OCI-LY3 (cell line): ENCODE measurements at regions not wholly inside any gene's neighbourhood (a gene's known extent, or its start where the extent isn't known, plus 50 kb on each side); places are given as distances from the start of the nearest gene placed in this dataset.

Experiments used
- H2AFZ ChIP-seq: fragments of 200-600, 300-600 bp; shearing (Covaris generic); 2 replicates; pipeline ENCODE4 v1.6.0; 2014; ENCODE audit warnings: antibody characterized with exemption, low read depth, low read length
- H3K27ac ChIP-seq: fragments of 200-600, 300-600 bp; sonication (generic); 2 replicates; pipeline ENCODE4 v1.5.1; 2014; ENCODE audit warnings: mild to moderate bottlenecking, low read length, moderate library complexity, mixed read lengths
- H3K27me3 ChIP-seq: fragments of 200-600, 300-600 bp; sonication (generic); 2 replicates; pipeline ENCODE4 v1.6.1; 2014; ENCODE audit warnings: low read depth, low read length, mixed read lengths
- H3K36me3 ChIP-seq: fragments of 200-600, 300-600 bp; sonication (generic); replicated peaks from 2 replicates; pipeline ENCODE3; 2014; ENCODE audit warnings: low read depth, low read length, mixed read lengths
- H3K4me1 ChIP-seq: fragments of 300-600, 200-600 bp; sonication (generic); 2 replicates; pipeline ENCODE4 v1.6.1; 2014; ENCODE audit warnings: low read length, mixed read lengths
- H3K4me2 ChIP-seq: fragments of 200-600, 300-600 bp; sonication (generic); 2 replicates; pipeline ENCODE4 v1.6.1; 2014; ENCODE audit warnings: low read length, mixed read lengths
- H3K4me3 ChIP-seq: fragments of 300-600, 200-600 bp; sonication (generic); 2 replicates; pipeline ENCODE4 v1.5.1; 2014; ENCODE audit warnings: antibody characterized with exemption, mild to moderate bottlenecking, low read length, moderate library complexity
- H3K79me2 ChIP-seq: fragments of 300-600, 200-600 bp; shearing (Covaris generic); 2 replicates; pipeline ENCODE4 v1.6.1; 2014; ENCODE audit warnings: mild to moderate bottlenecking, low read length, mixed read lengths
- H3K9ac ChIP-seq: fragments of 300-600, 200-600 bp; shearing (Covaris generic); 2 replicates; pipeline ENCODE4 v1.6.0; 2014; ENCODE audit warnings: mild to moderate bottlenecking, low read length, moderate library complexity
- H3K9me3 ChIP-seq: fragments of 200-600, 300-600 bp; shearing (Covaris generic); 2 replicates; pipeline ENCODE4 v1.6.1; 2014; ENCODE audit warnings: low read length, mixed read lengths; ENCODE audit not compliant: insufficient read depth
- H4K20me1 ChIP-seq: fragments of 200-600, 300-600 bp; sonication (generic); 2 replicates; pipeline ENCODE4 v1.6.1; 2016; ENCODE audit warnings: low read length, mixed read lengths; ENCODE audit not compliant: insufficient read depth
- EZH2phosphoT487 ChIP-seq: fragments of 200-600 bp; shearing (Covaris generic); IDR thresholded peaks from 2 replicates; pipeline ENCODE4 v1.6.1; 2018; ENCODE audit warnings: antibody characterized with exemption, mixed run types, low read depth
- TF ChIP-seq, protein P1 (sequence below): fragments of 200-600, 300-600 bp; sonication (generic); IDR thresholded peaks from 2 replicates; pipeline ENCODE4 v1.5.1; 2014; ENCODE audit warnings: antibody characterized with exemption, low read length, low read depth

DNA sequence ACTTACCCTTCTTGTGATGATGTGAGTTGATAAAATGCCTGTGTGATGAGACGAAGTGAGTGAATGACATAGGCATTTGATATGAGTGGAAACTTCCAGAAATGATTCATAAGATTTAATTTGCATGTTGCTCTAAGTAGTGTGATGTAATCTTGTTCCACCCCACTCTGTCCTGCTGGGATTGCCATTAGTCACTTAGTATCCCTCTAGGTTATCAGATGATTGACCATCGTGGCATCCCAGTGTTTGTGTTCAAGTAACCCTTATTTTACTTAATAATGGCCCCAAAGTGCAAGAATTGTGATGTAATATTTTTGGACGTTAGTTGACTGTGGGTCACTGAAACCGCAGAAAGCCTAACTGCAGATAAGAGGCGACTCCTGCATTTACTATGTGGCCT, 214.4 kb upstream of the DIO2 start:
- Histone ChIP-seq H3K27ac (no peak overlapping the region), H3K27me3 (no peaks in the 10 kb centered on the region), H4K20me1 (no peaks in the 10 kb centered on the region), H3K4me3 (no peak overlapping the region), H3K4me1 (no peaks in the 10 kb centered on the region), H2AFZ (no peak overlapping the region), H3K36me3 (no peaks in the 10 kb centered on the region), H3K4me2 (no peak overlapping the region), H3K9me3 (no peaks in the 10 kb centered on the region), H3K9ac (no peak overlapping the region), H3K79me2 (no peaks in the 10 kb centered on the region)
- TF ChIP-seq, protein P1, sequence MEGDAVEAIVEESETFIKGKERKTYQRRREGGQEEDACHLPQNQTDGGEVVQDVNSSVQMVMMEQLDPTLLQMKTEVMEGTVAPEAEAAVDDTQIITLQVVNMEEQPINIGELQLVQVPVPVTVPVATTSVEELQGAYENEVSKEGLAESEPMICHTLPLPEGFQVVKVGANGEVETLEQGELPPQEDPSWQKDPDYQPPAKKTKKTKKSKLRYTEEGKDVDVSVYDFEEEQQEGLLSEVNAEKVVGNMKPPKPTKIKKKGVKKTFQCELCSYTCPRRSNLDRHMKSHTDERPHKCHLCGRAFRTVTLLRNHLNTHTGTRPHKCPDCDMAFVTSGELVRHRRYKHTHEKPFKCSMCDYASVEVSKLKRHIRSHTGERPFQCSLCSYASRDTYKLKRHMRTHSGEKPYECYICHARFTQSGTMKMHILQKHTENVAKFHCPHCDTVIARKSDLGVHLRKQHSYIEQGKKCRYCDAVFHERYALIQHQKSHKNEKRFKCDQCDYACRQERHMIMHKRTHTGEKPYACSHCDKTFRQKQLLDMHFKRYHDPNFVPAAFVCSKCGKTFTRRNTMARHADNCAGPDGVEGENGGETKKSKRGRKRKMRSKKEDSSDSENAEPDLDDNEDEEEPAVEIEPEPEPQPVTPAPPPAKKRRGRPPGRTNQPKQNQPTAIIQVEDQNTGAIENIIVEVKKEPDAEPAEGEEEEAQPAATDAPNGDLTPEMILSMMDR: no peak
- TF ChIP-seq EZH2phosphoT487: no peak

DNA sequence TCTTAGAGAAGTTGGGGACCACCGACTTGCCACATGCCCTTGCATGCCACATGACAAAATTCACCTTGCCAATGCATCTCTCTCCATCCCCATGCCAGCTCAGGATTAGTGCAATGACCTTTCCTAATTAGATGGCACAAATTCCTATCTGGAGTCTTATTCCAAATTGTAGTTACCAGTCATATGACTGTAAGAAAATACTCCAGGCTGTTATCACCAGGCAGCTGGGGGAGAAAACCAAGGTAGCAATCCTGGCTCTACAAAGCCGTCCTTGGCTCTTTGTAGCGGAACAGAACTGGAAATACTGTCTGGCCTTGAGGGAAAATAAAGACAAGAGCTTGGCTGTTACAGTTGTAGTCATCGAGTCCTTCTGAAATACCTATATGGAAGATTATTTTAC, 208.5 kb upstream of the DIO2 start:
- Histone ChIP-seq H3K27ac (no peak overlapping the region), H3K27me3 (no peaks in the 10 kb centered on the region), H3K4me1 (no peaks in the 10 kb centered on the region), H3K4me3 (no peak overlapping the region), H2AFZ (no peak overlapping the region), H3K9me3 (no peaks in the 10 kb centered on the region), H3K79me2 (no peaks in the 10 kb centered on the region), H3K9ac (no peak overlapping the region), H3K36me3 (no peaks in the 10 kb centered on the region), H3K4me2 (no peak overlapping the region), H4K20me1 (no peaks in the 10 kb centered on the region)
- TF ChIP-seq, protein P1: no peak
- TF ChIP-seq EZH2phosphoT487: no peak

DNA sequence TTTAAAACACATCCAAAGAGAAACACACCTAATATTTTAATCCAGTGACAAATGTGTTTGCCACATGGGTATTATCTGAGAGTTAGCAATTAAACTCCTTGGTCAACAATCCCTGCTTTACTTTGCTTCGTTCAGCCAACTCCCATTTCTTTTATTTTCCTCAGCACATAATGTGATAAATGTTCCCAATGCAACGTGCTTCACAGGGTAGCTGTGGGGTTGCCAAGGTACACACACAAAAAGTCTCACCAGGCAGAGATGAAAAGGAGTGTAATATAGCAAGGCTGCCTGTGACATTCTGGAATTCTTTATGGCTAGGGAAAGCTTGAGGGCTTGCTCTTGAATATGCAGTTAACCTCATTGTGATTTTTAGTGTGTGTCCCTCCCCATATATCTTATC, 208.0 kb upstream of the DIO2 start:
- TF ChIP-seq, protein P1: no peak
- TF ChIP-seq EZH2phosphoT487: no peak
- H3K36me3 ChIP-seq: no peaks in the 10 kb centered on the region
- H4K20me1 ChIP-seq: no peaks in the 10 kb centered on the region
- H3K9ac ChIP-seq: no peak overlapping the region
- H3K27ac ChIP-seq: no peak overlapping the region
- no peaks in the 10 kb centered on the region for H3K79me2 ChIP-seq
- no peaks in the 10 kb centered on the region for H3K4me1 ChIP-seq
- no peaks in the 10 kb centered on the region for H3K27me3 ChIP-seq
- no peak overlapping the region for H3K4me3 ChIP-seq
- no peak overlapping the region for H3K4me2 ChIP-seq
- no peaks in the 10 kb centered on the region for H3K9me3 ChIP-seq
- H2AFZ ChIP-seq: no peak overlapping the region

- H3K9me3 ChIP-seq: no peaks in the 10 kb centered on the region
- H3K79me2 ChIP-seq: no peaks in the 10 kb centered on the region
- H2AFZ ChIP-seq: no peak overlapping the region
- H3K9ac ChIP-seq: no peak overlapping the region
- H4K20me1 ChIP-seq: no peaks in the 10 kb centered on the region
- TF ChIP-seq EZH2phosphoT487: no peak
- TF ChIP-seq, protein P1: no peak
- H3K27ac ChIP-seq: no peak overlapping the region
- H3K27me3 ChIP-seq: no peaks in the 10 kb centered on the region
- H3K4me1 ChIP-seq: no peaks in the 10 kb centered on the region
- no peak overlapping the region for H3K4me2 ChIP-seq
- no peak overlapping the region for H3K4me3 ChIP-seq
- no peaks in the 10 kb centered on the region for H3K36me3 ChIP-seq
Measured at GRCh38 chr14:80415636-80416035, 204.3 kb upstream of the DIO2 start.
